ENCODE measurements at regions not wholly inside any gene's neighbourhood (a gene's known extent, or its start where the extent isn't known, plus 50 kb on each side); places are given as distances from the start of the nearest gene placed in this dataset.

DNA sequence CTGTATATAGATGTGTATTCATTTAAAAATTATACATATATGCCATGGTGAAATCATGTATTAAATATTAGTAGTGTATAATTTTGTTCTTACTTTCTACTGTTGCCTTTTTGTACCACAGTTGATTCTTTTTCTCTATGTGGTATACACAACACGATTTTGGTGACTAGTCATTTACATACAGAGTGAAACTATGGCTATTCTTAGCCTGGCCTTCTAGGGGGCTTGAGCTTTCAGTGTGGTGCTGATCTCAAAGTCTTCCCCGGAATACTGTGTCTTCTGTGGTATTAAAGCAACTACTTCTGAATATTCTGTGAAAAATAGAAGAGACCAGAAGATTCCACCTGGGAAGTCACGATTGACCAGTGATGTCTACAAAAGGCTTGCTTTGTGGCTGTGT, 301.9 kb downstream of the UTRN start:
- Histone ChIP-seq H4K91ac (replicated peaks; ENCODE audit: insufficient read length, low read length) (no peak overlapping the region), H2AFZ (ENCODE audit: low read length) (no peak overlapping the region), H4K8ac (ENCODE audit: extremely low read depth, insufficient read depth, low read length) (no peak overlapping the region), H3K4me1 (replicated peaks in 1 of 4; ENCODE audit: control insufficient read depth in 3 of 4, insufficient read depth in 4 of 4, low read length in 3 of 4) (peaks cover 0 to 11% (median 5%) of the 10 kb centered on the region in 4 experiments; a peak in 5 of 7 replicates), H2BK15ac (ENCODE audit: low read length) (no peak overlapping the region), H2BK120ac (replicated peaks; ENCODE audit: low read depth, low read length) (peak overlapping the region; percentile 18), H4K5ac (ENCODE audit: insufficient read length, low read depth, low read length) (no peak overlapping the region), H3K14ac (ENCODE audit: insufficient read length) (no peak overlapping the region), H3K18ac (ENCODE audit: extremely low read depth, low read length) (no peak overlapping the region), H3K27ac (ENCODE audit: low read depth, low read length) (no peak overlapping the region), H4K20me1 (replicated peaks in 1 of 2; ENCODE audit: control insufficient read depth in 1 of 2, insufficient read depth in 2 of 2, low read length in 2 of 2) (no peaks in the 10 kb centered on the region), H3K56ac (replicated peaks; ENCODE audit: insufficient read length, low read depth, low read length) (no peak overlapping the region), H3K23me2 (ENCODE audit: low read depth, low read length) (no peaks in the 10 kb centered on the region), H3K27me3 (replicated peaks in 1 of 4; ENCODE audit: control insufficient read depth in 3 of 4, extremely low read depth in 1 of 4, insufficient read depth in 3 of 4, low read length in 3 of 4) (no peaks in the 10 kb centered on the region), H3K36me3 (ENCODE audit: control insufficient read depth in 2 of 4, insufficient read depth in 4 of 4, low read length in 3 of 4) (peaks cover 0 to 3% (median 0%) of the 10 kb centered on the region in 4 experiments; a peak in 1 of 8 replicates), H3K4ac (replicated peaks; ENCODE audit: insufficient read length, low read depth, low read length) (no peak overlapping the region), H3K9ac (replicated peaks in 1 of 4; ENCODE audit: extremely low read depth in 1 of 4, low read depth in 3 of 4, low read length in 3 of 4) (no peak overlapping the region), H3K4me3 (ENCODE audit: extremely low read depth in 1 of 4, insufficient read depth in 2 of 4, low read depth in 3 of 4, low read length in 4 of 4) (no peak overlapping the region), H2BK20ac (ENCODE audit: low read length) (no peak overlapping the region), H3K23ac (ENCODE audit: insufficient read length) (no peak overlapping the region), H3K4me2 (ENCODE audit: insufficient read depth in 1 of 2, low read depth in 2 of 2, low read length in 2 of 2) (no peak overlapping the region), H2AK5ac (ENCODE audit: low read depth, low read length) (no peak overlapping the region), H2BK12ac (ENCODE audit: low read depth, low read length) (peak overlapping the region; percentile 32; the same call in 1 of the 2 replicates), H3K79me1 (ENCODE audit: low read depth, low read length) (0 out of 2 replicates have a peak, but pooled peaks cover 3% of the 10 kb centered on the region), H2BK5ac (ENCODE audit: low read depth, low read length) (no peak overlapping the region), H3K9me3 (ENCODE audit: insufficient read depth in 2 of 2, low read depth in 1 of 2, low read length in 1 of 2) (no peaks in the 10 kb centered on the region), H3K79me2 (ENCODE audit: control insufficient read depth in 1 of 2, insufficient read depth in 2 of 2, low read length in 2 of 2) (peaks cover 0 to 24% of the 10 kb centered on the region in 2 experiments; a peak in 2 of 4 replicates)
- no peak for DNase-seq (ENCODE audit: low read depth in 1 of 2, low spot score in 2 of 2)
- WGBS, 2 experiments (ENCODE audit: extremely low coverage in 1 of 2, insufficient coverage in 1 of 2, insufficient read length in 1 of 2, insufficient replicate concordance in 2 of 2, low coverage in 1 of 2, low lambda C conversion rate in 2 of 2, missing lambda C conversion rate in 1 of 2) = 75% methylated on average over 3 of the region's 3 CpGs; no CpG with 5 or more reads in 1 of the 2 experiments
- ChIA-PET POLR2A (ENCODE audit: partially characterized antibody) (no interaction called here), CTCF (ENCODE audit: partially characterized antibody) (interaction anchor here (0.6 to 4.3 kb wide), 5 partner anchors 9 to 618 kb away, joined by 3 to 15 read pairs (median 5); no protein-coding TSS in a partner anchor)
- TF ChIP-seq POLR2AphosphoS5 (IDR thresholded peaks at IDR 0.05; ENCODE audit: low read depth, low read length) = no peak
- peak; percentile 18 to 19; a peak in 2 of 4 replicates for TF ChIP-seq RAD21 (IDR thresholded peaks at IDR 0.05 in 1 of 2, conservative IDR thresholded peaks at IDR 0.05 in 1 of 2; ENCODE audit: low read depth in 2 of 2, low read length in 2 of 2)
- no peak for TF ChIP-seq RFX5 (IDR thresholded peaks at IDR 0.05; ENCODE audit: borderline replicate concordance, low read depth, low read length)
- no peak for TF ChIP-seq HDAC6 (IDR thresholded peaks at IDR 0.05; ENCODE audit: low read depth, low read length)
- TF ChIP-seq HDAC2 (IDR thresholded peaks at IDR 0.05; ENCODE audit: borderline replicate concordance in 1 of 2, low read depth in 2 of 2, low read length in 2 of 2) = no peak
- TF ChIP-seq RBBP5 (IDR thresholded peaks at IDR 0.05; ENCODE audit: borderline replicate concordance, low read depth, low read length) = no peak
- no peak for FAIRE-seq

All from H1 (cell line).